ENCODE measurements at regions not wholly inside any gene's neighbourhood (a gene's known extent, or its start where the extent isn't known, plus 50 kb on each side); places are given as distances from the start of the nearest gene placed in this dataset.

DNA sequence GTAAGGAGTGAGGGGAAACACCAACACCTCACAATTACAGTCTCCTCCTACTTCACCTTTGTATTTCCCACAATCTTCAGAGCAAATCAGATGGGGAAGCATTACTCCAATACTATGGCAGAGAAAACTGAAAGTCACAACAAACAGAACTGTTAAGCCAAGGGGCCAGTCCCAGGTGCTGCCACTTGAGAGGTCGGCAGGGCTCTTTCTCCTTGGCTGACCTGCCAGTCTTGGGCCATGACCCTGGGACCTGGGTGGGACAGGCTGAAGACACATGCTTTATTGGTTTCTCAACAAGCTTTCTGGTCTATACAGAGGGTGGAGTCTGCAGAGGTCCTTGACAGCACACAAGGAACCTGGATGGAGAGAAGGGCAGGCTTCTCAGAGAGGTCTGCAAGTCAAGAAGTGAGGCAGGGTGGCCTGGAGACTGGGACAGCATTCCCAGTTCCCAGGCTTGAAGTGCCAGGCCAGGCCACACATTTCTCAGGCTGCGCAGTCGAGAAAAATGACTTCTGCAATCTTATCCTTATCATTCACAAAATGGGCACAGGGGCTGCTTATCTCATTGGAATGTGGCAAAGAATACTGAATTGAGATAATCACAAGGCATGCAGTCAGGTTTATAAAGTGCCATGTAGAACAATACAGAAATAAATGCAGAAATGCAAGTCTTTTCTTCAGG, 301.0 kb downstream of the CXCL12 start:
- DNase-seq = no peak

DNA sequence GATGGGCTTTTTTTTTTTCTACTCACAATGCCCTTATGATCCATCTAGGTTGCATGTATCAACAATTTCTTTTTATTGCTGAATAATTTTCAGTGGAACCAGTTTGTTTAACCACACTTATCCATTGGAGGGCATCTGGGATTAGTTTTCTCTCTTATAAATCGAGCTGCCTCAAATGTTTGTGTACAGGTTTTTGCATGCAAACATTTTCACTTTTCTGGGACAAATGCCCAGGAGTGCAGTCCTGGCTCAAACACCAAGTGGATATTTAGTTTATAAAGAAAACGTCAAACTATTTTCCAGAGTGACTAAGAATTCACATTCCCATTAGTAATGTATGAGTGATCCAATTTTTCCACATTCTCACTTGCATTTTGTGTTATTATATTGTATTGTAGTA, 313.4 kb downstream of the CXCL12 start:
- no peak for DNase-seq

DNA sequence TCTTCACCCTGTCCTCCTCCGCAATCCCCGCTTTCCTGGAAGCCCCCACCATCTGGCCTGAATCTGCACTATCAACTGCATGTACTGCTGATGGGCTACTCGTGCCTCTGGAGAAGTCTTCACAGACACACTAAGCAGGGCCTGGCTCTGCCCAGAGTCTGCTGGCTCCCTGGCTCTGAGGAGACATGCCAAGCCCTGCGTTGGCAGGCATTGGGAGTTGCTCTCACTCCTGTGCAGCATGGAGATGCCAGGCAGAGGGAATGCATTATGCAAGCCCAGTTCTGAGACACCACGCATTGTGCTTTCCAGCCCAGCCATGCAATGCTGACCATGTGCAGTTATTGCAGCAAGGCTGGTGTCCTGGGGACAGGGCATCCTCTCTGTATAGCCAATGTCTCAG, 314.6 kb downstream of the CXCL12 start:
- DNase-seq = no peak

DNA sequence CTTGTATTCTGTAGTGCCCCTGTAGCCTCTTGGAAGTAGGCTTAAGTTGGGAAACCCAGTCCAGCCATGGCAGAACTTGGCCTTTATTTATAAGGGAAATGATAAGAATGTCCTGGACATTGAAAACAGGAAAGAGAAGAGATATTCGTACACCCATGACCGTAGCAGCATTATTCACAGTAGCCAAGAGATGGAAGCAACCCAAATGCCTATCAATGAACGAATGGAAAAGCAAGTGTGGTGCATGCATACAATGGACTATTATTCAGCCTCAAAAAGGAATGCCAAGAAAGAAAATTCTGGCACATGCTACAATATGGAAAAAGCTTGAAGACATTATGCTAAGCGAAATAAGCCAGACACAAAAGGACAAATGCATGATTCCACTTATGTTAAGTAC, 315.3 kb downstream of the CXCL12 start:
- DNase-seq = no peak

DNA sequence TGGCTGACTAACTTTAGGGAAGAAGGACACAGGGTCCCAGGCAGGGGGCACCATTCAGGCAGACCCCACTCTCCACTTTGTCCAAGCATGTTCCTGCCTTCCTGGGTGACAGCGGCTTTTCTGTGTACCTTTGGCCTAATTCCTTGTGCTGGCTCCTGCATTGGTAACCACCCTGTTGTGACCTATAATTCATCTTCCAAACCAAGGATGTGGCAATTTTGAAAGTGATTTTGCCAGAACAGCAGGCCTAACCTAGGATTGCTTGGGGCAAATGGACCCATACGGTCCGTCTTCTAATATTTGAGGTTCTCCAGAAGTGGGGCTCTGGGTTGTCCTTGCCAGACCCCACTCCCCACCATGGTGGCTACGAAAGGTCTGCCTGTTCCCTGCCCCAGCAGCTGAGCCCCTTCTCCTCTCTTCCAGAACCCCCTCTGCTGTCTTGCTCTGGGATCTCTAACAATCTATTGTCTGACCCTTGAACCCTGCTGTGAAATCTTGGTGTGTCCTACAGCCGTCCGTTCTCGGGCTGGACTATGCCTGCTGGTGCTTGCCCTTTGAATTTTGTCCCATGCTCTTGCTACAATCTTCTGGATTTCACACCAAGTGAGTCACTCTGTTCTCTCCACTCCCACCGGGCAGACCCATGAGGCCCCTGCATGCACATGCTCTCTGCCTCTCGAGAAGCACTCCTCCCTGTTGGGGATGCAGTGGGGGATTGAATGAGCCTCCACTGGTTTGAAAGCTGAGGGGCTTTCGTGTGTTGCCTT, 316.0 kb downstream of the CXCL12 start:
- no peak for DNase-seq

DNA sequence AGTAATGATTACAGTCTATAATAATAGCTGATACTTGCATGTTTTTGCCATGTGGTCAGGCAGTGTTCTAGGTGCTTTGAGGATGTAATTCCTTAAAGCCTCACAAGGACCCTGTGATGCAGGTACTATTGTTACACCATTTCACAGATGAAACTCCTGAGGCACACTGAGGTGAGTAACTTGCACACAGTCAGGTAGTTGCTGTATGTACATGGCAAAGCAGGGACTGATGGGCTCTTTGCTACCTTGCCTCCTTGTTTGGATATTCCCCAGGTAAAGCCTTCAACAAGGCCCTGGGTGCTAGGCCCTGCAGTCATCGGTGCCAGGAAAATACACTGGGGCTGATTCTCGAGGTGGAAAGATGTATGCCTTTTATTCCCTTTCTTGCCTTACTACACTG, 317.5 kb downstream of the CXCL12 start:
- no peak for DNase-seq

DNA sequence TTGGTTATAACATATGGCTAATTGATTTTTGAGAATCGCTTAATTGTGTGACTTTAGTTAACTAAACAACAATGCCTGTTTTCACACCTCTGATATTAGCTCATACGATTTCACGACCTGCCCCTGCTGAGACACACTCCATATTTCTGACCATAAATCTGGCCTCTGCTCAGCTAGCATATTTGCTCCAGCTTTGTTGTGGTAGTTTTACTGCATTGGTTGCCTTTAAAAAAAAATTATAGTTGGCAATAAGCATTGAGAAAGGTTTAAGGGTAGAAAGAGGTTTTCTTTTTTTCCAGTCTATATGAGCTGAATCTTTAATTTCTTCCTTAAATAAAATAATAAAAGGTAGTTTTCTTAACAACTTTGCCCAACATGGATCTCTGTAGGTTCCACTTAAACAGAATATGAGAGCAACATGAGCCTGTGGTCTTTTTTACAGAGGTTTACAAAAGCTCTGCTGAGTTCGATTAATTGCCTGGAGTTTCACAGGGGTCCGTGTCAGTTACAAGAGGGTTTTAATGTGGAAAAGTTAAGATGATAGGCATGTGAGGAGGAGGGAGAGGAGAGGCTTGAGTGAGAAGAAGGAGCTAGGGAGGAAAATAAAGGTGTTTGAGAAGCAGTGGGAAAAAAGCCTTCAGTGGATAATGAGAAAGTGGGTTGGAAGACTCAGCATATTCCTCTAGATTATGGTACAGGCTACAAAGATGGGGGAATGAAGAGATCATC, 318.2 kb downstream of the CXCL12 start:
- DNase-seq = no peak

DNA sequence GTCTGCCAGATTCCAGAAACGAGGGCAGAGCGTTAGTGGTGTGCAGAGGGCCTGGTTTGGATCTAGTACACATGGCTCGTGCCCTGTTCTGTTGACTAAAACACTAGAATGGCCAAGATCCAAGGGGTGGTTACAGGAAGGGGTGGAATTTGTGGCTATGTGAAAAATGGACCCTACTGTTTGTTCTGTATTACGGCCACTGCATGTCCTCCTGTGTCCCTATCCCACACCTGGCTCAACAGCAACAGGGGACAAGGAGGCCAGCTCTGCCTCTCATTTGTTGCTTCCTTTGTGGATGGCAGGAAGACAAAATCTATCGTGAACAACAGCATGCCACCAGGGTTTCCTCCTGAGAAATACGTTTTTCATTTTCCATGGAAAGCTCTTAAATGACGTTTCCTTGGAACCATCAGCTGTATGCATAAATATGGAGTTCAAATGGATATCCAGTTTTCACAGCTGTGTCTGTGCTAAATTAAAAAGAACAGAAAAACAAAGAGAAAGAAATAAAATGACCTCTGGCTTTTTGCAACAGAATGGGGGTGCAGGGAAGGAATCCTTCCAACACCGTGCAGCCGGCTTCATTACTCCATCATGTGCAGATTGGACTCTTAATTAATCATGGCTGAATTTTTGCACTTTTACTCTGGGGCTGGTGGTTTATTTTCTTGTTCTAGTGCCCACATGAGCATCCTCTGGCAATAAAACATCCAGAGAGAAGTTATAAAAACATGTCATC, 318.9 kb downstream of the CXCL12 start:
- no peak for DNase-seq

DNA sequence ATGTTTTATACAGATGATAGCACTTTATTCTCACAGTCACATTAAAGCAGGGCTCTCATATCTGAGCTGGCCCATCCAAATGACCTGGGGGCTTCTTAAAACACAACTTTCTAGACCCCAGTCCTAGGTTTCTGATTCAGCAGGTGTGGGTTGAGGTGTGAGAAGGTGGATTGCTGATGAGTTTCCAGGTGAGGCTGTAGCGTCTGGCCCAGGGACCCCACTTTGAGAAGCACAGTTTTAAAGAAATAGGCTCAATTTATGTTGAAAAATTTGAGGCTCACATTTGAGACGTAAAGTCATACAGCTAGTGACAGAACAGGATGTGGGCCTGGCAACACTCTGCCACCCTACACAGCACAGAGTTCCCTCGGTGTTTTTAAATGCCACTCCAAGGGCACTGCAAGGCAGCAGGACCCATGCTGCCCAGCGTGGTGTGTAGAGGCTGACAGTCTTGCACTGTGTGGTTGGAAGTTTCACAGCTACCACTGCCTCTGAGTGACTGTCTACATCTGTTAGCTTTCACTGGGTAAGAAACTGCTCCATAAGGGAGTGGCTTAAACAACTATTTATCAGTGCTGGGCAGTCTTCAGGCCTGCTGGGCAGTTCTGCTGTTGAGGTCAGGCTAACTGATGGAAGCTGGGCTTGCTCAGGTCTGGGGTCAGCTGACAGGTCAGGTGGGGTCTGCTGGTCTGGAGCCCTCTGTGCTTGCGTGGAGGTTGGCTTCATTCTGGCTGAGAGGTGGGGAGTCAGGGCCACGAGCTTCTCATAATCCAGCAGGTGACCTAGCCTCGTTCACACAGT, 319.7 kb downstream of the CXCL12 start:
- no peak for DNase-seq

DNA sequence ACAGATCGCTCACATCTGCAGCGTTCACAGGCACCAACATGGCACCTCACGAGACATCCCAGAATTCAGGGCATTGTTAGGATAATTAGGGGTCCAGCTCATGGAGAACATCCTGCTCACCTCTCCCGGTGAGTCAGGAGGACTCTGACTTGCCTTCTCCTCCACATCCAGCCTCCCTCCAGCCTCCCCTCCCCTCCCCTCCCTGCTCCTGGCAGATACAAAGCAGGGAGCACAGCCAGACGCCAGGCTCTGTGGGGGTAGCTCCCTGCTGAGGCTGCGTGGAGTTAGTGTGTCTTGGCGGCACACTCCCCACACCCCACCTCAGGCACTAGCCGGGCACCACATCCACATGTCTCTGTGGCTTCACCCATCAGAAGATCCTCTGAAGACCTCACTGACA, 320.6 kb downstream of the CXCL12 start:
- DNase-seq = no peak

DNA sequence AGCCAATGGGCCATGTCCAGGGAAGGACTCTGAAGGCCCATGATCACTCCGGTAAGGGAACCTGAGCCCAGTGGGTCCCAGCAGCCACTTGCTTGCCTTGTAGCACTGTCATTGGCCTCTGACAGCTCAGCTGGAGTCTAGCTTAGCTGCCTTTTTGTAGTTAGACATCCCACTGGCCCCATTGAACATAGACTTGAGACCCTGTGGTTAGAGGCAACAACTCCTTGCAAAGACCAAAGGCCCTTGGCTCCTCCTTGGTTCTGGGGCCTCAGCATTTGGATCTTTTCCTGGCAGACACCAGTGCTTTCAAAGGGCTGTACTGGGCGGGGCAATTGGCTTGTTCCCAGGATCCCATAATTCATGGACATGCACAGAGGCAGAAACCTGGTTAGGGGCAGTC, 321.2 kb downstream of the CXCL12 start:
- no peak for DNase-seq

DNA sequence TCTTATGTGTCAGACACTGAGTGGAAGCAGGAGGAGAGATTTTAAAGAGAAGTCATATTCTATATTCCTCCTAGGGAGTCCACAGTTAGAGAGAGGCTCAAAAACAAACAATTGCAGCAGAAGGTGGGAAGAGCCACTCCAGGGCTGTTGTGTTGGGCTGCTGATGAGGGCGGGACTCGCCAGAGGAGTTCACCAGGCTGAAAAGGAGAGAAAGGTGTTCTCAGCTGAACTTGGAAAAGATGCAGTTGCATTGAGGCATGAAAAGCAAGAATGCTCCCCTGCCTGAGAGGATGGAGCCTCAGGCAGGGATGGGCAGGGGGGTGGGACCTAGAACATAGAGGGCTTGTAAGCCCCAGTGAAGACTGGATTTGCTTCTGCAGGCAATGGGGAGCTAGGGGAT, 324.2 kb downstream of the CXCL12 start:
- no peak for DNase-seq

DNA sequence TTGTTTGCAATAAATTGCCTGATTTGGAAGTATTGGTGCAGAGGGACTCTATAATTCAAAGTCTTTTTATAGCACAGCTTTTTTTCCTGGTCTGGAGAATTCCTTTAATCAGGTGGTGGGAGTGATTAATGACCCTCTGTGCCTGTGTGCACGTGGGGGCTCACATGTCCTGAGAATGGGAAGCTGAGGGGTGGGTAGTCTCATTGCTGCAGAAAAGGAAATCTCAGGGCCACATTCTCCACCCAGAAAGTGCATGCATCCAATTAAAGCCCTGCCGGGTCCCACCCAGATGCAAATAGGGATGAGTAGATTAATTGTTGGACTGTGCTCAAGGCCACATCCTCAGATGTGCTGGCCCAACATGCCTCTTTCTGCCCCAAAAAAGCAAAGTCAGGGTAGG, 324.7 kb downstream of the CXCL12 start:
- DNase-seq = no peak

DNA sequence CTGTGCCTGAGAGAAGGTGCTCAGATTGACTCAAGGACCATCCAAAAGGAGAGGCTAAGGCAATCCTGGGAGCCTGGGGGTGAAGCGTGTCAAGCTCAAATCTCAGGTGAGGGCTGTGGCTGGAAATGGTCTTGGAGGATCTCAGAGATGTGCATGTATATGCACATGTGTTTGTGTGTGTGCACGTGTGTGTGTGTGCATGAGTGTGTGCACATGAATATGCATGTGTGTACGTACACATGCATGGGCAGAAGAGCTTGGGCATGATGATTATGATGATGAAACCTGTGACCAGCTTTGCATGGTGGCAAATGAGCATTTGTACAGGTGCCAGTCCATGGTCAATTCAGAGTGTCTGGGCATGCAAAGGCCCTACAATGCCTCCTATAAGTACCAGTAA, 326.6 kb downstream of the CXCL12 start:
- no peak for DNase-seq

DNA sequence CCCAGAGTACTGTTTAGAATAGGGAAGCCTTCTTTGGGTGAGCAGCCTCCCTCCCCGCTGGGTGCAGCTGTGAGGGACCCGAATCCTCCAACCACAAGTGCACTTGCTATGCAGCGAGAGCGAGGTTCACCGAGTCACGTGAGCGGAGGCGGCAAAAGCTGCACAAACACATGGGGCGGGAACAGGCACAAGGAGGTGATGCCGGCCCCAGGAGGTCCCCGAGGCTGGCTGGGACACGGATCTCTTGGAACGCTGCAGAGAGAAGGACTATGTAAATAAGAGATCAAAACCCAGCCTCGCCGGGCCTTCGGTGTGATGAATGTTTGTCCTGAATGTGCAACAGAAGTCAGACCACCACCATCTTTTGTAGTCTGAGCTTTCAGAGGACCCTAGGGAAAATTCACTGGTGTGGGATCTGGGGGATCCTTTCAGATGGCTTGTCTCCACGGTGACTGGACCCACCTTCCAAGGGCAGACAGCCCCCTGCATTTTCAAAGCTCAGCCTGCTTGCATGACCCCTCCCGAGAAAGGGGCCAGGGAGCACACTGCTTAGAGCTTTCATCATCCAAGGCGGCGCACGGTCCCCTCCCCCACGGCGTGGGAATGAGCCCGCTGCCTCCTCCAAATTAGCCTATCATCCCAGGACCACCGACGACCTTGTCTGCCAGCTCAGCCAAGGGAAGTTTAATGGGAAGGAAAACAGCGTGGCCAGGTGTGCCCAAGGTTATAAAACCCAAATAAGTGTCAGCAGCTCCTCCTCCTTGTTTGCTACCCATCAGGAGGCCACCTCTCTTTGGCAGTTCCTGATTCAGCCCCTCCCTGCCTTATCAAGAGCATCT, 327.7 kb downstream of the CXCL12 start:
- DNase-seq = no peak

DNA sequence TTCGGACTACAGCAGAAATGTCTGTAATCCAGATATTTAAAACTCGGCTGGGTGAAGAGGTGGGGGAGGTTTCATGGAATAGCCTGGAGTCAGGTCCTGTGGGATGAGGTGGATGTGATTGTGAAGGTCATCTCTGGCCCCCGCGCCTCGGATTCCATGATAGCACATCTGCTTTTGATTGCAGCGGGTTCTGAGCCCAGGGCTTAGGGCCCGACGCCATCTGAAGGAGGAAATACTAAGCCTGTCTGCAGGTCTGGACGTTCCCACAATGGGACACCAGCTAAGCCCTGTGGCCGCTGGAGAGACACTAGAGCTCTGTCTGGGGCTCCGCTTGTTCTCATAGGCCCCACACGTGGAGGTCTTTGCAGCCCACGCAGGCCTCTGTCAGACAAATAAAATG, 328.7 kb downstream of the CXCL12 start:
- DNase-seq = no peak

DNA sequence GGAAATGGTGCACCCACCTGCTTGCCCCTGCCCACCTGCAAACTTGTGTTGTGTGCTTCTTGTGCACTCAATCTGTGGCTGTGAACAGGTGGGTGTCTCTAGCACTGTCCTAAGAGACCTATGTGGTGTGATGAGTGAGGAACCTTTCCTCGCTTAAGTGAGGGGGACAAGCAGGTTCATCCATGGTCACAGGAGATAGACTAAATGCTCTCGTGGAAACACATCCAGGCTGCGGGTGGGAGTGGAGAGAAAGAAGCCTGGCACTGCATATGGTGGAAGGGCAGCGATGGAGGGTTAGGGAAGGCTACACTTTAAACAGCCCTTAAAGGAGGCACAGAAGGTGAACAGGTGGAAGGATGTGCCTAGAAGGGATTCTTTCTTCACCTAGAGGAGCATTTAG, 330.9 kb downstream of the CXCL12 start:
- DNase-seq = no peak

DNA sequence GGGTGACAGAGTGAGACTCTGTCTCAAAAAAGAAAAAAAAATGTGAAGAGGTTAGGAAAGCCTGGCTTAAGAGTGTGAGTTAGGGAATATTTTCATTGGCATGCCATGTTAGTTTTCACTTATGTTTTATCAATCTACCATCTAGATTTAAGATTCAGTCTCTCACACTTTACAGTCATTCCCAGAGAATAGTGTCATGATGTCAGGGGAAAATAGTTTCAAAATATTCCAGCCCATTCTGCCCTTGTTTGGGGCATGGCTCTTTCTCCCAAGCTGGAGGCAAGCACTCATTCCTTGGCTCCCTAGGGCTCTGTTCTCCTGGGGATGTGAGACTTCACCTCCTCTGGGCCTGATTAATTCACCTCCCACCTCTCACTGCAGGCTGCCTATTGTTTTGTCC, 331.5 kb downstream of the CXCL12 start:
- DNase-seq = no peak

DNA sequence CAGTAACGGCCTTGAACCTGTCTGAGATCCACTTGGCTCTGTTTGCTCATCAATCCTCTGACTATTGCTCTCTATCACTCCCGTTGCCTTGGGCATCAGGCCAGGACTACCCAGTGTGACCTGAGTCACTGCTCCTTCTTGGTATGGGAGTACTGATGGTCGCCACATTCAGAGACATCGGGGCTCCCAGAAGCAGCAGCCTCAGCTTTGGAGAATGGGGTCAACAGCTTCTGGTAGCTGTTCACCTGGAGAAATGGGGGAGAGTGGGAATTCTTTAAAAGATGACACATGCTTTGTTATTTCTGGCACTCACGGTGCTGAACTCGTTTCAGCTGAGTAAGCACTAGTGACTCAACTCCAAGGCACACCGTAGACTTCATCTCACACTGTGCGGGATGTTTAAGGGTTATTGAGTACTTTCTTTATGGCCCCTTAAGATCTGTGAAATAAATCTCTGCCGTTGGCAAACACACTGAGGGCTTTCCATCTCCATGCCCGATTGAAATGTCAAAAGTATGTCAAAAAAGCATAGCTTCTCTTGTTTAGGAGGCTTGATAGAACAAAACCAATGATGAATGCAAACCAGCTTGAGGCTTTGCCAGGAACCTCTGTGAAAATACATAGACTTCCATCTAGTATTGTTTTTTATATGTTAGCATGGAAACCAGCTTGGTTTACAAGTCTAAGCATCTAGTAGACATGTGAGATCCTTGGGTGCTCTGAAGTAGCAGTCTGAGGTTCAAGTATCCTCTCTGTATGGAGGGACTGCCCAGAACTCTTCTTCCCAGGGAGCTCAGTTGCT, 333.1 kb downstream of the CXCL12 start:
- no peak for DNase-seq

DNA sequence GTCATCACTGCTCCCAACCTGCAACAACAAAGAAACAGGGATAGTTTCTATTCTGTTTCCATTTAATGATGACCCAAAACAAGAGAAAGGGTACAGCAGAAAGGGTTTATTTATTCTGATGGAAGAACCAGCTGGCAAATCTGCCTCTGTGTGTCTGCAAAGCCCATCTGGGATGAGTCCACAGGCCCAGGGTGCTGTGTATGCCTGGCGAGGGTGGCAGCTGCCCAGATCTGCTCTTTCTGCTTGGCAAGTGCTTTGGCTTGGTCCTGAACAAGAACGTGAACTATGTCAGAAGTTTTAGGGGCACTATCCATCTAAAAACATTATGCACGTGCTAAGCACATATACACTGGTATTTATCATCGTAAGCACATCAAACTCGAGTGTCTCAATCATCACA, 333.8 kb downstream of the CXCL12 start:
- no peak for DNase-seq
